Mesenchymal stem cell (in vitro differentiated cells and primary cell): ENCODE measurements at regions not wholly inside any gene's neighbourhood (a gene's known extent, or its start where the extent isn't known, plus 50 kb on each side); places are given as distances from the start of the nearest gene placed in this dataset.

ENCODE experiments used
- DNase-seq: peaks from one replicate; pipeline ENCODE4 v3.0.0-alpha.2; 2013
- H2AFZ ChIP-seq: one replicate; pipeline ENCODE4 v1.6.1; 2013; ENCODE audit warnings: low read depth, mild to moderate bottlenecking, control low read depth, inconsistent platforms, low read length, moderate library complexity
- H2AK5ac ChIP-seq: 2 replicates; pipeline ENCODE4 v1.6.1; 2013; ENCODE audit warnings: low read length, moderate library complexity, mild to moderate bottlenecking, inconsistent platforms; ENCODE audit not compliant: severe bottlenecking
- H2BK120ac ChIP-seq: one replicate; pipeline ENCODE4 v1.6.1; 2013; ENCODE audit warnings: low read depth, mild to moderate bottlenecking, inconsistent platforms, low read length, moderate library complexity
- H2BK12ac ChIP-seq, 2 experiments: one replicate each; pipeline ENCODE4 v1.6.1; 2013; ENCODE audit warnings: inconsistent platforms in 2 of 2, low read length in 2 of 2, mild to moderate bottlenecking in 2 of 2, moderate library complexity in 2 of 2, control low read depth in 1 of 2
- H2BK15ac ChIP-seq: one replicate; pipeline ENCODE4 v1.6.1; 2013; ENCODE audit warnings: mild to moderate bottlenecking, low read depth, inconsistent platforms; ENCODE audit not compliant: poor library complexity, severe bottlenecking
- H2BK5ac ChIP-seq: 2 replicates; pipeline ENCODE4 v1.6.1; 2013; ENCODE audit warnings: low read depth, mild to moderate bottlenecking, low read length, control low read depth, inconsistent platforms; ENCODE audit not compliant: poor library complexity, severe bottlenecking
- H3K14ac ChIP-seq, 2 experiments: one replicate each; pipeline ENCODE4 v1.6.1; 2013; ENCODE audit warnings: inconsistent platforms in 2 of 2, low read length in 2 of 2, control low read depth in 1 of 2, mild to moderate bottlenecking in 1 of 2, moderate library complexity in 1 of 2
- H3K18ac ChIP-seq, 2 experiments: one replicate each; pipeline ENCODE4 v1.6.1; 2013; ENCODE audit warnings: inconsistent platforms in 2 of 2, low read length in 2 of 2, control low read depth in 1 of 2, low read depth in 1 of 2, mild to moderate bottlenecking in 1 of 2
- H3K23ac ChIP-seq, 2 experiments: one replicate each; pipeline ENCODE4 v1.6.1; 2013; ENCODE audit warnings: inconsistent platforms in 2 of 2, low read length in 2 of 2, mild to moderate bottlenecking in 2 of 2, moderate library complexity in 2 of 2, control low read depth in 1 of 2
- H3K27ac ChIP-seq: 2 replicates; pipeline ENCODE4 v1.5.1; 2013; ENCODE audit warnings: mild to moderate bottlenecking, moderate library complexity, low read length, control low read depth, inconsistent platforms; ENCODE audit not compliant: poor library complexity, severe bottlenecking
- H3K27me3 ChIP-seq, 2 experiments: 2 replicates each; pipeline versions ENCODE4 v1.6.1 to v1.7.0; 2013; ENCODE audit warnings: low read length in 2 of 2, mild to moderate bottlenecking in 2 of 2, moderate library complexity in 2 of 2, control low read depth in 1 of 2, inconsistent platforms in 1 of 2; ENCODE audit not compliant: control insufficient read depth in 1 of 2, insufficient read depth in 1 of 2
- H3K36me3 ChIP-seq, 2 experiments: 2 replicates each; pipeline versions ENCODE4 v1.6.1 to v1.7.0; 2013; ENCODE audit warnings: low read length in 2 of 2, control low read depth in 1 of 2, inconsistent platforms in 1 of 2, low read depth in 1 of 2, mild to moderate bottlenecking in 1 of 2; ENCODE audit not compliant: insufficient read depth in 2 of 2, control insufficient read depth in 1 of 2
- H3K4ac ChIP-seq, 2 experiments: one replicate each; pipeline ENCODE4 v1.6.1; 2013; ENCODE audit warnings: inconsistent platforms in 2 of 2, low read length in 2 of 2, mild to moderate bottlenecking in 2 of 2, moderate library complexity in 2 of 2, control low read depth in 1 of 2, low read depth in 1 of 2
- H3K4me1 ChIP-seq: 2 replicates; pipeline ENCODE4 v1.6.1; 2013; ENCODE audit warnings: low read depth, low read length, control low read depth; ENCODE audit not compliant: control insufficient read depth, insufficient read depth
- H3K4me2 ChIP-seq: 2 replicates; pipeline ENCODE4 v1.6.1; 2013; ENCODE audit warnings: low read length, mild to moderate bottlenecking, inconsistent platforms; ENCODE audit not compliant: poor library complexity, severe bottlenecking
- H3K4me3 ChIP-seq, 2 experiments: 2 replicates each; pipeline versions ENCODE4 v1.5.1 to v1.7.0; 2013; ENCODE audit warnings: low read length in 2 of 2, mild to moderate bottlenecking in 2 of 2, control low read depth in 1 of 2, low read depth in 1 of 2; ENCODE audit not compliant: insufficient read depth in 1 of 2
- H3K79me1 ChIP-seq: replicated peaks from 2 replicates; pipeline ENCODE4 v1.6.1; 2013; ENCODE audit warnings: mild to moderate bottlenecking, control low read depth, low read length, inconsistent platforms; ENCODE audit not compliant: poor library complexity, severe bottlenecking
- H3K9ac ChIP-seq: 2 replicates; pipeline ENCODE4 v1.7.0; 2013; ENCODE audit warnings: mild to moderate bottlenecking, low read length, moderate library complexity
- H3K9me3 ChIP-seq: 2 replicates; pipeline ENCODE4 v1.7.0; 2013; ENCODE audit warnings: mild to moderate bottlenecking, low read length; ENCODE audit not compliant: control insufficient read depth
- H4K8ac ChIP-seq: one replicate; pipeline ENCODE4 v1.6.1; 2013; ENCODE audit warnings: inconsistent platforms, mild to moderate bottlenecking, low read length, moderate library complexity
- H4K91ac ChIP-seq: one replicate; pipeline ENCODE4 v1.6.1; 2013; ENCODE audit warnings: mild to moderate bottlenecking, low read length, inconsistent platforms
- WGBS: methylation state at CpG from one replicate; pipeline ENCODE4 v1.1.7; 2013; ENCODE audit warnings: mixed read lengths; 5-methylcytosine and 5-hydroxymethylcytosine counted together

DNA sequence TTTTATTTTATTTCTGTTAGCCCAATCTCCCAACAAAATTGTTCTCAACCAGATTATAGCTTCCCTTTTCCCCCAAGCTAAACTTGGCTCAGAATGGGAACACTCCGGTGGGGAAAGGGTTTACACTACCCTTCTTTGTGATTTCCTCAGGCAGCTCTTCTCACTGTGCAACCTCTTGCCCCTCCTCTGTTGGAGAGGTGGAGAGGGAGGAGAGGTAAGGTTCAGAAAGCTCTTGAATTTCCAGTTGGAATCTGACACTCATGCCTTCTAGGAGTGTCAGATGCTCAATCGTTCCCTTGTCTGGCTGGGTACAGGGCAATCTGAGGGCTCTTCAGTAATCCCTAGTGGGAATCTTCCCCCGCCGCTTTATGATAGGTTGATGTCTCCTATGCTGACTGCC lies 486.1 kb upstream of the KLF12 start:
- H3K4me1 ChIP-seq: no peaks in the 10 kb centered on the region
- H4K91ac ChIP-seq: no peak overlapping the region
- no peak overlapping the region for H2BK15ac ChIP-seq
- H3K9me3 ChIP-seq: no peaks in the 10 kb centered on the region
- H3K23ac ChIP-seq: no peak overlapping the region
- H3K27ac ChIP-seq: no peak overlapping the region
- no peaks in the 10 kb centered on the region for H3K36me3 ChIP-seq
- no peak for DNase-seq
- no peak overlapping the region for H3K4me2 ChIP-seq
- H3K4me3 ChIP-seq: no peak overlapping the region
- no peak overlapping the region for H2AK5ac ChIP-seq
- no peaks in the 10 kb centered on the region for H3K27me3 ChIP-seq
- H3K4ac ChIP-seq: no peak overlapping the region
- no peak overlapping the region for H3K9ac ChIP-seq
- no peak overlapping the region for H2BK5ac ChIP-seq
- H4K8ac ChIP-seq: no peak overlapping the region
- 94% methylated on average over 4 of the region's 4 CpGs for WGBS
- H3K79me1 ChIP-seq: no peaks in the 10 kb centered on the region
- H2AFZ ChIP-seq: no peak overlapping the region
- H2BK120ac ChIP-seq: no peak overlapping the region
- no peak overlapping the region for H3K18ac ChIP-seq
- no peak overlapping the region for H3K14ac ChIP-seq
- no peak overlapping the region for H2BK12ac ChIP-seq

DNA sequence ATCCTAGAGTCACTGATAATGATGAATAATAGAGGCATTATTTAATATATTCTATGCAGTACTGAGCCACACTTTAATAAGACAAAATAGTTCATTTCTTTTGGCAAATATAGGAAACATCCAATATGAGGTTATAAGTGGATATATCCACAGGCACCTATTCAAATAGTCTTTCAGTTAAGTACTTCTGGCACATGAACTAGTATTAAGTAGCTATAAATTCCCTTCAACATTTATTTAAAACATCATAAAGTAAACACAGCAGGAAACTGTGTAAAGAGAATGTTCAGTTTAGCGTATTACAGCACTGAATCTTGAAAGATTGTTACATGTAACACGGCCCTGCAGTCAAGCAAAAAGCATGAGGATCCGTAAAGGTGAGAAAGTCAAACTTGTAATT lies 463.3 kb upstream of the KLF12 start:
- no peaks in the 10 kb centered on the region for H3K4me1 ChIP-seq
- no peak overlapping the region for H3K4ac ChIP-seq
- H2AK5ac ChIP-seq: no peak overlapping the region
- H3K14ac ChIP-seq: no peak overlapping the region
- WGBS: 82% methylated on average over 2 of the region's 3 CpGs
- H3K9ac ChIP-seq: no peak overlapping the region
- no peaks in the 10 kb centered on the region for H3K27me3 ChIP-seq
- DNase-seq: no peak
- H3K18ac ChIP-seq: no peak overlapping the region
- H3K79me1 ChIP-seq: no peaks in the 10 kb centered on the region
- no peak overlapping the region for H2BK15ac ChIP-seq
- H3K4me2 ChIP-seq: no peak overlapping the region
- no peak overlapping the region for H4K91ac ChIP-seq
- H4K8ac ChIP-seq: no peak overlapping the region
- H3K23ac ChIP-seq: no peak overlapping the region
- H3K4me3 ChIP-seq: no peak overlapping the region
- H3K36me3 ChIP-seq: no peaks in the 10 kb centered on the region
- H2BK120ac ChIP-seq: no peak overlapping the region
- no peak overlapping the region for H3K27ac ChIP-seq
- H2BK5ac ChIP-seq: no peak overlapping the region
- H2BK12ac ChIP-seq: no peak overlapping the region
- peaks cover 5% of the 10 kb centered on the region for H3K9me3 ChIP-seq
- no peak overlapping the region for H2AFZ ChIP-seq

DNA sequence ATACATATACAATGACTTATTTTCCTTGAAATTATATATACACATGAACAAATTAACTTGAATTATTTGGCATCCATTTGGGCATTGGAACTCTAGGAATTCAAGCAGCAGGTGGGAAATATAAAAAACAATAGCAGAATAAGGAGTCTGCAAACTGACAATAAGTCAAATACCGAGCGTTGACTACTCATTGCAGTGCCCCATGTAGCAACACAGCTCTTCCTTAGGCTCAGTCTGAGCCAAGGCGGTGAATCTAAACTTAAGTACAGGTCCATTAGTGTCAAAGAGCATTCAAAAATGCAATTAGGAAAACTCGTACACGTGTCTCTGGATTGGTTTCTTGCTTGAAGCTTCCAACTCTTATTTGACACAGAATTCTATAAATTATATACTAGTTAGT lies 462.5 kb upstream of the KLF12 start:
- no peak overlapping the region for H2BK5ac ChIP-seq
- no peak overlapping the region for H3K4ac ChIP-seq
- no peak overlapping the region for H4K8ac ChIP-seq
- no peak for DNase-seq
- no peak overlapping the region for H2AK5ac ChIP-seq
- no peak overlapping the region for H2AFZ ChIP-seq
- no peak overlapping the region for H3K4me3 ChIP-seq
- H3K79me1 ChIP-seq: no peaks in the 10 kb centered on the region
- H3K23ac ChIP-seq: no peak overlapping the region
- H3K27ac ChIP-seq: no peak overlapping the region
- no peak overlapping the region for H3K18ac ChIP-seq
- no peak overlapping the region for H2BK120ac ChIP-seq
- H4K91ac ChIP-seq: no peak overlapping the region
- H3K14ac ChIP-seq: no peak overlapping the region
- H3K27me3 ChIP-seq: no peaks in the 10 kb centered on the region
- H2BK15ac ChIP-seq: no peak overlapping the region
- H3K4me2 ChIP-seq: no peak overlapping the region
- 58% methylated on average over 3 of the region's 5 CpGs for WGBS
- peaks cover 5% of the 10 kb centered on the region for H3K9me3 ChIP-seq
- H3K9ac ChIP-seq: no peak overlapping the region
- H3K36me3 ChIP-seq: no peaks in the 10 kb centered on the region
- H2BK12ac ChIP-seq: no peak overlapping the region
- no peaks in the 10 kb centered on the region for H3K4me1 ChIP-seq

DNA sequence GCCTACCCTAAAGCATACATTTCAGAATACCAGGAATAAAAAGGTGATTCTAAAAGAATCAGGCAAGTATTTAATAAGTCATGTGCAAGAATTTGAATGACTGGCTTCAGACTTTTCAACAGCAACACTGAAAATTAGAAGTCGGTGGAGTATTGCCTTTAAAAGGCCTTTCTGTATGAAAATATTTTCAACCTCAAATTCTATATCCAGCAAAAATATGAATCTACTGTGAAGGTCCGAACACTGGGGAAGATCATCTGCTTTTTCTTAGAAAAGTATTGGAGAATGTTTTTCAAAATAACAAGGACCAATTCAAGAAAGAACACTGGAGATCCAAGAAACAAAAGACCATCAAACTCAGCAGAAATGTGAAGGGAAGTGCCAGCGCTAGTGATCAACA lies 459.5 kb upstream of the KLF12 start:
- no peak overlapping the region for H3K9ac ChIP-seq
- 100% methylated on average over 1 of the region's 3 CpGs for WGBS
- no peak overlapping the region for H3K4me2 ChIP-seq

More for the DNA sequence above, 459.5 kb upstream of the KLF12 start:
- no peak overlapping the region for H2AFZ ChIP-seq
- no peaks in the 10 kb centered on the region for H3K27me3 ChIP-seq
- no peak overlapping the region for H3K4me3 ChIP-seq
- no peak overlapping the region for H3K14ac ChIP-seq
- H3K36me3 ChIP-seq: no peaks in the 10 kb centered on the region
- H3K79me1 ChIP-seq: no peaks in the 10 kb centered on the region
- H2BK15ac ChIP-seq: no peak overlapping the region
- no peak overlapping the region for H2BK120ac ChIP-seq
- no peak overlapping the region for H4K8ac ChIP-seq
- H4K91ac ChIP-seq: no peak overlapping the region
- no peak overlapping the region for H2BK5ac ChIP-seq
- H3K9me3 ChIP-seq: peaks cover 5% of the 10 kb centered on the region
- DNase-seq: no peak
- H3K23ac ChIP-seq: no peak overlapping the region
- no peak overlapping the region for H3K18ac ChIP-seq
- no peak overlapping the region for H2AK5ac ChIP-seq
- no peaks in the 10 kb centered on the region for H3K4me1 ChIP-seq
- H3K27ac ChIP-seq: no peak overlapping the region
- no peak overlapping the region for H2BK12ac ChIP-seq
- no peak overlapping the region for H3K4ac ChIP-seq
